Tibial artery (tissue), 4 donors: ENCODE measurements at regions not wholly inside any gene's neighbourhood (a gene's known extent, or its start where the extent isn't known, plus 50 kb on each side); places are given as distances from the start of the nearest gene placed in this dataset.

Source experiments
- DNase-seq, 2 donors: peaks; one replicate each; pipeline ENCODE4 v3.0.0-alpha.2; 2019
- H3K27ac ChIP-seq, 2 donors: fragments of 200-600 bp; sonication (generic) in 1 of 2; 1 replicate in 1 of 2; 2 replicates in 1 of 2; pipeline ENCODE4 v1.5.1; 2018 to 2019; ENCODE audit warnings: mild to moderate bottlenecking in 1 of 2
- H3K27me3 ChIP-seq, 2 donors: fragments of 200-600 bp; sonication (generic) in 1 of 2; one replicate each; pipeline versions ENCODE4 v1.5.1 to v1.6.0; 2016 to 2019
- H3K36me3 ChIP-seq, 3 donors: fragments of 200-600 bp; sonication (generic) in 2 of 3; one replicate each; pipeline ENCODE4 v1.5.1; 2016 to 2019; ENCODE audit warnings: mild to moderate bottlenecking in 2 of 3
- H3K4me1 ChIP-seq, 4 donors: fragments of 200-600 bp; sonication (generic) in 2 of 4; 1 replicate in 3 of 4; 2 replicates in 1 of 4; pipeline ENCODE4 v1.5.1; 2016 to 2019
- H3K4me3 ChIP-seq, 2 donors: fragments of 200-600 bp; sonication (generic) in 1 of 2; 1 replicate in 1 of 2; 2 replicates in 1 of 2; pipeline ENCODE4 v1.5.1; 2018 to 2019; ENCODE audit warnings: mild to moderate bottlenecking in 2 of 2
- H3K9me3 ChIP-seq, 3 donors: fragments of 200-600 bp; sonication (generic) in 1 of 3; one replicate each; pipeline ENCODE4 v1.5.1; 2016 to 2019
- intact Hi-C: fragments of 100-400 bp; cut with DNase I; formaldehyde crosslinking; loops from one replicate; pipeline ENCODE4 v1.15.0; 2023; ENCODE audit warnings: low total_unique reads
- TF ChIP-seq, protein P1 (sequence below), 2 experiments: fragments of 200-600 bp in 1 of 2; fragments of 450-650 bp in 1 of 2; IDR thresholded peaks; one replicate each; pipeline ENCODE4 v1.5.1; 2017 to 2019; ENCODE audit warnings: antibody characterized with exemption in 2 of 2, mild to moderate bottlenecking in 1 of 2, moderate library complexity in 1 of 2

DNA sequence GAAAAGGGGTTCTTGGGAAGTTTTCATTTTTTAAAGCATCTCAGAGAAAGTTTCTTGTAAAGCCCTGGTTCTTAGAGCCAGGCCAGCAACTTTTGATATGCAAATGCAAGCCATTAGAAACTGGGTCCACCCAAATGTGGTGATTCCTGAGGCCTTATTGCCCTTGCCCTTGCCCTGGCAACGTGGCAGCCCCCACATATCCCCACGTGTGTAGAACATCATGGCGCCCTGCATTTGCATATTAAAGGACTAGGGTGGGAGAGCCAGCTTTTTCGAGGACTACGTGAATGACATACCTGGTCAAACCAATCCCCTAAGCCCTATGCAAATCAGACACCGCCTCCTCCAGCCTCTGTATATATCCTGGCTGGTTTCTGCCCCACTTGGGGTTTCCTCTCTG, 314.9 kb upstream of the NECTIN3 start:
- no peak for DNase-seq
- H3K4me1 ChIP-seq, result no peaks in the 10 kb centered on the region
- no peak overlapping the region for H3K4me3 ChIP-seq
- H3K27me3 ChIP-seq, result no peaks in the 10 kb centered on the region
- no peaks in the 10 kb centered on the region for H3K9me3 ChIP-seq
- no peak overlapping the region for H3K27ac ChIP-seq
- intact Hi-C loops, result no loop called here
- TF ChIP-seq, protein P1, sequence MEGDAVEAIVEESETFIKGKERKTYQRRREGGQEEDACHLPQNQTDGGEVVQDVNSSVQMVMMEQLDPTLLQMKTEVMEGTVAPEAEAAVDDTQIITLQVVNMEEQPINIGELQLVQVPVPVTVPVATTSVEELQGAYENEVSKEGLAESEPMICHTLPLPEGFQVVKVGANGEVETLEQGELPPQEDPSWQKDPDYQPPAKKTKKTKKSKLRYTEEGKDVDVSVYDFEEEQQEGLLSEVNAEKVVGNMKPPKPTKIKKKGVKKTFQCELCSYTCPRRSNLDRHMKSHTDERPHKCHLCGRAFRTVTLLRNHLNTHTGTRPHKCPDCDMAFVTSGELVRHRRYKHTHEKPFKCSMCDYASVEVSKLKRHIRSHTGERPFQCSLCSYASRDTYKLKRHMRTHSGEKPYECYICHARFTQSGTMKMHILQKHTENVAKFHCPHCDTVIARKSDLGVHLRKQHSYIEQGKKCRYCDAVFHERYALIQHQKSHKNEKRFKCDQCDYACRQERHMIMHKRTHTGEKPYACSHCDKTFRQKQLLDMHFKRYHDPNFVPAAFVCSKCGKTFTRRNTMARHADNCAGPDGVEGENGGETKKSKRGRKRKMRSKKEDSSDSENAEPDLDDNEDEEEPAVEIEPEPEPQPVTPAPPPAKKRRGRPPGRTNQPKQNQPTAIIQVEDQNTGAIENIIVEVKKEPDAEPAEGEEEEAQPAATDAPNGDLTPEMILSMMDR (IDR thresholded peaks at IDR 0.05), result no peak
- H3K36me3 ChIP-seq, result no peaks in the 10 kb centered on the region

GRCh38 chr3:110758208-110758607, 313.4 kb upstream of the NECTIN3 start:
- Histone ChIP-seq H3K36me3 (no peaks in the 10 kb centered on the region), H3K4me3 (no peak overlapping the region), H3K27me3 (no peaks in the 10 kb centered on the region), H3K4me1 (no peaks in the 10 kb centered on the region), H3K9me3 (no peaks in the 10 kb centered on the region), H3K27ac (no peak overlapping the region)
- TF ChIP-seq, protein P1 (IDR thresholded peaks at IDR 0.05), result no peak
- intact Hi-C loops, result no loop called here
- no peak for DNase-seq

- Histone ChIP-seq H3K36me3 (no peaks in the 10 kb centered on the region), H3K27ac (no peak overlapping the region), H3K4me3 (no peak overlapping the region), H3K9me3 (peaks cover 0 to 5% (median 4%) of the 10 kb centered on the region in 3 donors), H3K27me3 (no peaks in the 10 kb centered on the region), H3K4me1 (no peaks in the 10 kb centered on the region)
- no peak for DNase-seq
- intact Hi-C loops, result no loop called here
- TF ChIP-seq, protein P1 (IDR thresholded peaks at IDR 0.05), result no peak
Observed at GRCh38 chr3:110767156-110767555, 304.5 kb upstream of the NECTIN3 start.

GRCh38 chr3:110767838-110768237, 303.8 kb upstream of the NECTIN3 start:
- peaks cover 0 to 5% (median 4%) of the 10 kb centered on the region in 3 donors for H3K9me3 ChIP-seq
- H3K4me1 ChIP-seq, result no peaks in the 10 kb centered on the region
- H3K4me3 ChIP-seq, result no peak overlapping the region
- TF ChIP-seq, protein P1 (IDR thresholded peaks at IDR 0.05), result no peak
- intact Hi-C loops, result no loop called here
- no peak overlapping the region for H3K27ac ChIP-seq
- no peaks in the 10 kb centered on the region for H3K36me3 ChIP-seq
- no peak for DNase-seq
- H3K27me3 ChIP-seq, result no peaks in the 10 kb centered on the region

DNA sequence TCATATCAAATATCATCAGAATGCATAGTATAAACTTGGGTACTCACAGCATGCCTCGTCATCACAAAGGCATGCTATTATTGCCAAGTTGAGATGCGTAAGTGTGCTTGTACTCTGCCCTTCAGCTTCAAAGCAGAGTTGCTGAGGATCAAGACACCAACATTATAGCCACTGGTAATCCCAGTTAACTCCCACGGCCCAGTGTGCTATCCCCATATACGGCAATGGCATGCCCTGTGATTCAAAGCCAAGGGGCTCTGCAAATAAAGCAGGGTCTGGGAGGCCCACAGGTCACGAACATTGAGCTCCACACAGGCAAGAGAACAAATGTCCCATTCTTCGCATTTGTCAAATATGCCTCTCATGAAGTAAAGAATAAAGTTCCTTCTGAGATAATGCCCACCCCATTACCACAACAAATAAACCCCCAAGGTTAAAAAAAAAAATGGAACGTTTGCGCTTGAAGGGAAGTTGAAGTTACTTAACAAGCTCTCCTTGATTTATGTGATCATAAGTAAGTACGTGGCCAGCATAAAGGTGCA, 298.1 kb upstream of the NECTIN3 start:
- Histone ChIP-seq H3K36me3 (no peaks in the 10 kb centered on the region), H3K9me3 (peaks cover 0 to 5% (median 0%) of the 10 kb centered on the region in 3 donors), H3K27me3 (no peaks in the 10 kb centered on the region), H3K27ac (no peak overlapping the region), H3K4me3 (no peak overlapping the region), H3K4me1 (peaks cover 0 to 6% (median 0%) of the 10 kb centered on the region in 4 donors)
- no peak for DNase-seq
- intact Hi-C loops, result no loop called here
- TF ChIP-seq, protein P1 (IDR thresholded peaks at IDR 0.05), result no peak
